Stimulated activated CD8-positive, alpha-beta memory T cell treated with anti-CD3 and anti-CD28 coated beads, Interleukin-4, amount 100 ng/mL, for 1 hour (primary cell): ENCODE measurements at regions not wholly inside any gene's neighbourhood (a gene's known extent, or its start where the extent isn't known, plus 50 kb on each side); places are given as distances from the start of the nearest gene placed in this dataset.

ENCODE experiments used
- DNase-seq, 2 donors: peaks; one replicate each; pipeline ENCODE4 v3.0.0-alpha.2; 2020; ENCODE audit warnings: low read depth in 2 of 2, low spot score in 1 of 2

GRCh38 chr11:128196235-128196634, 391.1 kb downstream of the ETS1 start:
- no peak for DNase-seq

GRCh38 chr11:128195756-128196155, 391.6 kb downstream of the ETS1 start:
- no peak for DNase-seq

GRCh38 chr11:128195057-128195751, 392.2 kb downstream of the ETS1 start:
- no peak for DNase-seq

GRCh38 chr11:128194216-128194615, 393.1 kb downstream of the ETS1 start:
- no peak for DNase-seq

GRCh38 chr11:128193615-128194014, 393.7 kb downstream of the ETS1 start:
- no peak for DNase-seq

GRCh38 chr11:128190312-128190711, 397.0 kb downstream of the ETS1 start:
- peak in 1 of 2 donors; percentile 4 for DNase-seq

- DNase-seq, result no peak
Measured at GRCh38 chr11:128189823-128190222, 397.5 kb downstream of the ETS1 start.

GRCh38 chr11:128188346-128189004, 398.9 kb downstream of the ETS1 start:
- DNase-seq, result no peak

- DNase-seq, result no peak
Measured at GRCh38 chr11:128187835-128188234, 399.5 kb downstream of the ETS1 start.

GRCh38 chr11:128187377-128187776, 400.0 kb downstream of the ETS1 start:
- DNase-seq, result no peak

GRCh38 chr11:128184981-128185380, 402.4 kb downstream of the ETS1 start:
- no peak for DNase-seq

GRCh38 chr11:128182844-128183243, 404.5 kb downstream of the ETS1 start:
- DNase-seq, result no peak

- no peak for DNase-seq
Measured at GRCh38 chr11:128181984-128182383, 405.4 kb downstream of the ETS1 start.

- no peak for DNase-seq
Measured at GRCh38 chr11:128181088-128181480, 406.3 kb downstream of the ETS1 start.

- no peak for DNase-seq
Measured at GRCh38 chr11:128180441-128181087, 406.8 kb downstream of the ETS1 start.

- no peak for DNase-seq
Measured at GRCh38 chr11:128179512-128179911, 407.8 kb downstream of the ETS1 start.

- no peak for DNase-seq
Measured at GRCh38 chr11:128179039-128179438, 408.3 kb downstream of the ETS1 start.

GRCh38 chr11:128174465-128175291, 412.7 kb downstream of the ETS1 start:
- DNase-seq, result no peak

- peak; percentile 58 to 78 for DNase-seq
Measured at GRCh38 chr11:128172046-128172878, 415.1 kb downstream of the ETS1 start.

- DNase-seq, result no peak
Measured at GRCh38 chr11:128171506-128171905, 415.9 kb downstream of the ETS1 start.

- DNase-seq, result no peak
Measured at GRCh38 chr11:128165572-128165971, 421.8 kb downstream of the ETS1 start.
